PC-9 (cell line): ENCODE measurements at regions not wholly inside any gene's neighbourhood (a gene's known extent, or its start where the extent isn't known, plus 50 kb on each side); places are given as distances from the start of the nearest gene placed in this dataset.
"Not testable (repeated sequence)": the region's sequence is repeated elsewhere in the genome, so short reads cannot be mapped to it uniquely, and the experiment has no call there.

Experiments used
- BruUV-seq: library from RNA; stranded (reverse); fragments of 400-500 nt; replicated peaks from 2 replicates; lab custom pipeline; 2021; lab: Mats Ljungman, UMichigan
- CTCF ChIA-PET: fragments of 300-600 bp; sonication (Branson Sonifier 250); formaldehyde crosslinking; loops from one replicate; lab custom pipeline; 2022; ENCODE audit warnings: antibody characterized with exemption; lab: Charles Lee
- POLR2A ChIA-PET: fragments of 300-600 bp; sonication (Branson Sonifier 250); formaldehyde crosslinking; loops from one replicate; lab custom pipeline; 2022; ENCODE audit warnings: antibody characterized with exemption; ENCODE audit not compliant: unreplicated experiment; lab: Charles Lee
- DNase-seq, 2 experiments: peaks; one replicate each; pipeline versions ENCODE4 v3.0.0 to v3.0.0-alpha.2; 2015 to 2022; ENCODE audit warnings: mixed read lengths in 1 of 2
- H2AFZ ChIP-seq: fragments of 200-600 bp; sonication (generic); 2 replicates; pipeline ENCODE4 v1.8.1; 2017; ENCODE audit warnings: antibody characterized with exemption
- H3F3A ChIP-seq: fragments of 200-600 bp; sonication (generic); 2 replicates; pipeline ENCODE4 v1.8.1; 2017; ENCODE audit warnings: antibody characterized with exemption, mild to moderate bottlenecking, low read depth; ENCODE audit not compliant: insufficient read depth
- H3K27ac ChIP-seq: fragments of 200-600 bp; sonication (generic); 2 replicates; pipeline ENCODE4 v1.6.1; 2016; ENCODE audit warnings: mixed run types
- H3K27me3 ChIP-seq: fragments of 200-600 bp; sonication (generic); 2 replicates; pipeline ENCODE4 v1.6.1; 2016; ENCODE audit warnings: low read depth, mixed run types; ENCODE audit not compliant: insufficient read depth
- H3K36me3 ChIP-seq: fragments of 200-600 bp; sonication (generic); 2 replicates; pipeline ENCODE4 v1.6.1; 2016; ENCODE audit warnings: low read depth, mixed run types
- H3K4me1 ChIP-seq: fragments of 200-600 bp; sonication (generic); replicated peaks from 2 replicates; pipeline ENCODE4 v1.6.1; 2016; ENCODE audit warnings: mixed run types; ENCODE audit not compliant: insufficient read depth
- H3K4me2 ChIP-seq: fragments of 200-600 bp; sonication (generic); 2 replicates; pipeline ENCODE4 v1.6.1; 2017; ENCODE audit warnings: mixed run types
- H3K4me3 ChIP-seq: fragments of 200-600 bp; sonication (generic); 2 replicates; pipeline ENCODE4 v1.6.1; 2016; ENCODE audit warnings: mixed run types
- H3K79me2 ChIP-seq: fragments of 200-600 bp; sonication (generic); 2 replicates; pipeline ENCODE4 v1.6.1; 2017; ENCODE audit warnings: low read depth, mixed run types
- H3K9me2 ChIP-seq: fragments of 200-600 bp; sonication (generic); 2 replicates; pipeline ENCODE4 v1.8.1; 2017; ENCODE audit warnings: mild to moderate bottlenecking; ENCODE audit not compliant: insufficient read depth
- H3K9me3 ChIP-seq: fragments of 200-600 bp; sonication (generic); 2 replicates; pipeline ENCODE4 v1.8.1; 2016; ENCODE audit warnings: low read depth; ENCODE audit not compliant: insufficient read depth
- H4K20me1 ChIP-seq: fragments of 200-600 bp; sonication (generic); 2 replicates; pipeline ENCODE4 v1.8.1; 2017; ENCODE audit not compliant: insufficient read depth
- EZH2 ChIP-seq: fragments of 200-600 bp; sonication (generic); IDR thresholded peaks from 2 replicates; pipeline ENCODE4 v1.8.0; 2017; ENCODE audit warnings: antibody characterized with exemption, low read depth
- intact Hi-C: fragments of 100-400 bp; cut with micrococcal nuclease; formaldehyde crosslinking; loops from one replicate; pipeline ENCODE4 v1.10.0; 2022; ENCODE audit not compliant: unreplicated experiment
- TF ChIP-seq, protein P1 (sequence below): fragments of 200-600 bp; sonication (generic); conservative IDR thresholded peaks from 2 replicates; pipeline ENCODE4 v1.6.1; 2017; ENCODE audit warnings: mixed run types, antibody characterized with exemption, mild to moderate bottlenecking, moderate library complexity

DNA sequence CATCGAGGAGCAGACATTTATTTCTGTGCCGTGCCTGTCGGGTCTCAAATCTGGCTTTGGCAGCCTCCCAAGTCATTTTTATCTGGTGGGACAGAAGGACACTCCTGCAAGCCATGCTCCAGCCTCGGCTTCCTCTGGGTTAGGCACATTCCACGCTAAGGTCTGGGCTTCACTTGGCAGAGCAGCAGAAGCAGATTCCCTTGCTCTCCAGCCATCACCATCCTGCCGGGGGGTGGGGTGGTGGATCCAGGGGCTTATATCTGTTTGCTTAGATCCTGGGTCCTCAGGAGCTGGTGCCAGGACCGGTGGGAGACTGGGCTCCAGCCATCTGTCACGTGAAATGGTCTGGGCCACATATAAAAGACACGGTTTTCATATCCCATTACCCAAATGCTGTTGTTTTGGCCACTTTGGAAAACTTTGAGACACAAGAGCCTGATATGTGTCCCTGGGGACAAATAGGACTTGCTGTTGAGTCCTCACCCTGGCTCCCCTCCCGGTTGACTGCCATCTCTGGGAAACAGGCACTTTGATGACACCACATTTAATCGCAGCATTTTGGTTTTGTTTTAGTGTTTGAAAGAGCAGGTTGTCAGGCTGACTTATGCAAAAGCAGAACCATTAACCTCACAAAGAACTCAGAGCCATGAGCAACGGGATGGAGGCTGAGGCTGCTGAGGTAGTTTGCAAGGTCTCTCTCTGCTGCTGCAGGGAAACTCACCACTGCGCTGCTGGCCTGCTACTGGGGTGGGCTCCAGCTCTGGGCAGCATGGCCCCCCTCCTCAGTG, 69.6 kb upstream of the PRMT8 start:
- Histone ChIP-seq H3K4me3 (no peak overlapping the region), H3K4me1 (no peaks in the 10 kb centered on the region), H3K4me2 (no peak overlapping the region), H3K9me3 (no peaks in the 10 kb centered on the region), H3K36me3 (no peaks in the 10 kb centered on the region), H3F3A (no peaks in the 10 kb centered on the region), H3K9me2 (no peaks in the 10 kb centered on the region), H3K27me3 (peaks cover 95% of the 10 kb centered on the region), H3K27ac (no peak overlapping the region), H2AFZ (no peak overlapping the region), H4K20me1 (no peaks in the 10 kb centered on the region), H3K79me2 (no peaks in the 10 kb centered on the region)
- intact Hi-C loops: no loop called here
- TF ChIP-seq EZH2: no peak
- POLR2A ChIA-PET: no interaction called here
- no TSS peak for BruUV-seq
- CTCF ChIA-PET: no interaction called here
- DNase-seq: no peak

DNA sequence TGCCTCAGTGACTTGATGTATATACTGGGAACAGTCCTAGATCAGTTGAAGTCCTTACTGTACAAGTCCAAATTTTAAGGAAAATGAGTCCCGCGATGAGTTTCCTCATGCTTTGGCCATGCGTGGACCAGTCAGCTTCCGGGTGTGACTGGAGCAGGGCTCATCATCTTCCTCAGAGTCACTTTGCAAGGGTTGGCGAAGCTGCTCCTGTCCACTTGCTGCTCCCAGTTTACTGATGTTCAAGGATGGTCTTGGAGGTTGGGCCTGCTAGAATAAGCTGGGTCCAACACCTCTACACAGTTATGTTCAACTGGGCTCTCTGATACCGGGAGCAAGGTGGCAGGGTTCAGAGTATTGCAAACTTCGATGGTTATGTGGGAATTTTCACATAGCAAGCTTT, 66.2 kb upstream of the PRMT8 start:
- H3K4me3 ChIP-seq, CTCF ChIA-PET, BruUV-seq, H3K9me2 ChIP-seq, H3K36me3 ChIP-seq, H3K9me3 ChIP-seq, H2AFZ ChIP-seq, H3K79me2 ChIP-seq, H4K20me1 ChIP-seq, H3K4me2 ChIP-seq, DNase-seq, H3F3A ChIP-seq, H3K4me1 ChIP-seq, intact Hi-C loops, H3K27ac ChIP-seq: not testable (repeated sequence)
- POLR2A ChIA-PET: interaction anchor here (0.6 kb wide), 1 partner anchor 17 kb away, joined by 9 read pairs; no protein-coding TSS in a partner anchor
- H3K27me3 ChIP-seq: peaks cover 89% of the 10 kb centered on the region

DNA sequence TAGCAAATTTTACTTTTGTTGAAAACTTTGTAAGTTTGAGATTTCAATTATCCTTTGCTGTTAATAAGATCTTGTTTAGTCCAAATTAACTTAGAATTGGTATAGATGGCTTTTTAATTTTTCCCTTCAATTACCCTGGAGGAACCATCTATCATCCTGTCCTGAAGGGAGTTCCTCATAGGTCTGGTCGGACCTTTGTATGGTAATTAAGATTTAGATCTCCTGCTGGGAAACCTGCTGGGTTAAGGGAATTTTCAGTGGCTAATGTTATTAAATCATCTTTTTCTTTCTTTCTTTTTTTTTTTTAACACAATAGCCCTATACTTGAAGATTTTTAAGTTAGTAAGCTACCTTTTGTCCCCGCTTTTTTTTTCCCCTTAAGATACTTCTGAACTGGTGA, 63.0 kb upstream of the PRMT8 start:
- Histone ChIP-seq H3K36me3 (no peaks in the 10 kb centered on the region), H3F3A (no peaks in the 10 kb centered on the region), H3K4me2 (no peak overlapping the region), H2AFZ (no peak overlapping the region), H3K9me3 (no peaks in the 10 kb centered on the region), H3K9me2 (no peaks in the 10 kb centered on the region), H3K4me1 (no peaks in the 10 kb centered on the region), H3K4me3 (no peak overlapping the region), H4K20me1 (no peaks in the 10 kb centered on the region), H3K27ac (no peak overlapping the region), H3K79me2 (no peaks in the 10 kb centered on the region), H3K27me3 (peaks cover 75% of the 10 kb centered on the region)
- BruUV-seq: no TSS peak
- DNase-seq: no peak
- POLR2A ChIA-PET: no interaction called here
- TF ChIP-seq, protein P1, sequence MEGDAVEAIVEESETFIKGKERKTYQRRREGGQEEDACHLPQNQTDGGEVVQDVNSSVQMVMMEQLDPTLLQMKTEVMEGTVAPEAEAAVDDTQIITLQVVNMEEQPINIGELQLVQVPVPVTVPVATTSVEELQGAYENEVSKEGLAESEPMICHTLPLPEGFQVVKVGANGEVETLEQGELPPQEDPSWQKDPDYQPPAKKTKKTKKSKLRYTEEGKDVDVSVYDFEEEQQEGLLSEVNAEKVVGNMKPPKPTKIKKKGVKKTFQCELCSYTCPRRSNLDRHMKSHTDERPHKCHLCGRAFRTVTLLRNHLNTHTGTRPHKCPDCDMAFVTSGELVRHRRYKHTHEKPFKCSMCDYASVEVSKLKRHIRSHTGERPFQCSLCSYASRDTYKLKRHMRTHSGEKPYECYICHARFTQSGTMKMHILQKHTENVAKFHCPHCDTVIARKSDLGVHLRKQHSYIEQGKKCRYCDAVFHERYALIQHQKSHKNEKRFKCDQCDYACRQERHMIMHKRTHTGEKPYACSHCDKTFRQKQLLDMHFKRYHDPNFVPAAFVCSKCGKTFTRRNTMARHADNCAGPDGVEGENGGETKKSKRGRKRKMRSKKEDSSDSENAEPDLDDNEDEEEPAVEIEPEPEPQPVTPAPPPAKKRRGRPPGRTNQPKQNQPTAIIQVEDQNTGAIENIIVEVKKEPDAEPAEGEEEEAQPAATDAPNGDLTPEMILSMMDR: no peak
- no peak for TF ChIP-seq EZH2
- CTCF ChIA-PET: no interaction called here
- intact Hi-C loops: no loop called here

DNA sequence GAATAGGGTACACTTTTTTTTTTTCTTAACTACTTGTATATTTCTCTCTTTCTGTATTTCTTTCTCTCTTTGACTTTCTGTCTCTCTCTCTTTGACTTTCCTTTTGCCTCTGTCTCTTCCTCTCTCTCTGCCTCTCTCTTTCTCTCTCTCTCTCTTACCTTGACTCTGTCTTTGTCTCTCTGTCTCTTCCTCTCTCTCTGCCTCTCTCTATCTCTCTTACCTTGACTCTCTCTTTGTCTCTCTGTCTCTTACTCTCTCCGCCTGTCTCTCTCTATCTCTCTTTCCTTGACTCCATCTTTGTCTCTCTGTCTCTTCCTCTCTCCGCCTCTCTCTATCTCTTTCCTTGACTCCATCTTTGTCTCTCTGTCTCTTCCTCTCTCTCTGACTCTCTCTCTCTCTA, 62.4 kb upstream of the PRMT8 start:
- Histone ChIP-seq H3K4me2 (no peak overlapping the region), H3K9me3 (no peaks in the 10 kb centered on the region), H2AFZ (no peak overlapping the region), H3K27ac (no peak overlapping the region), H3K79me2 (no peaks in the 10 kb centered on the region), H4K20me1 (no peaks in the 10 kb centered on the region), H3K36me3 (no peaks in the 10 kb centered on the region), H3K4me3 (no peak overlapping the region), H3K4me1 (no peaks in the 10 kb centered on the region), H3F3A (no peaks in the 10 kb centered on the region), H3K27me3 (peaks cover 75% of the 10 kb centered on the region), H3K9me2 (no peaks in the 10 kb centered on the region)
- no TSS peak for BruUV-seq
- intact Hi-C loops: no loop called here
- POLR2A ChIA-PET: no interaction called here
- DNase-seq: no peak
- CTCF ChIA-PET: no interaction called here
- TF ChIP-seq, protein P1: no peak
- TF ChIP-seq EZH2: no peak

DNA sequence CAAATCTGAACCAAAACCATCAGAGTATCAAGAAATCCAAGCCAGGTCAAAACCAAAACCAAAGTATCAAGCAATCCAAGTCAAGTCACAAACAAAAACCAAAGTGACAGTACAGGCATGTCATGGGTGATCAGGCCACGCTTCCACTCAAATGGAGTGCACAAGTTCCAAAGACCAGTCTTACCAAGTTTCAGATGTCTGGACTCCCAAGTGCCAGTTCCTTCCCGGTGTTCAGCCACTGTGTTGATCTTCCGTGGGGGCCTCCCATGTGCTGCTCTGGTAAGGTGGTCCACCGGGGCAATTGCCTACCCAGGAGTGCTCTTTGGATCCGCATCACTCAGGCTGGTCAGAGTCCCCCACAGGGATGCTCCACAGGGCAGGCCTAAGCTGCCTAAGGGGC, 61.5 kb upstream of the PRMT8 start:
- BruUV-seq, intact Hi-C loops, H3K9me3 ChIP-seq, POLR2A ChIA-PET, H3K4me2 ChIP-seq, H3F3A ChIP-seq, H4K20me1 ChIP-seq, H3K36me3 ChIP-seq, H2AFZ ChIP-seq, H3K27ac ChIP-seq, H3K79me2 ChIP-seq, H3K9me2 ChIP-seq, H3K4me3 ChIP-seq, CTCF ChIA-PET, DNase-seq, H3K4me1 ChIP-seq: not testable (repeated sequence)
- H3K27me3 ChIP-seq: peaks cover 75% of the 10 kb centered on the region
